ENCODE measurements at regions not wholly inside any gene's neighbourhood (a gene's known extent, or its start where the extent isn't known, plus 50 kb on each side); places are given as distances from the start of the nearest gene placed in this dataset.
"Not testable (repeated sequence)": the region's sequence is repeated elsewhere in the genome, so short reads cannot be mapped to it uniquely, and the experiment has no call there.

GRCh38 chr2:87311896-87312441, 290.3 kb upstream of the PLGLB1 start:
- not testable (repeated sequence) for TF ChIP-seq CTCF, POLR2A (IDR thresholded peaks at IDR 0.05)

Measured in lower leg skin (tissue), 3 donors.